IMR-90 (cell line): ENCODE measurements at regions not wholly inside any gene's neighbourhood (a gene's known extent, or its start where the extent isn't known, plus 50 kb on each side); places are given as distances from the start of the nearest gene placed in this dataset.
"Not testable (repeated sequence)": the region's sequence is repeated elsewhere in the genome, so short reads cannot be mapped to it uniquely, and the experiment has no call there.

Experiments
- ATAC-seq: fragments of 200-7000 bp; cut with Tn5 transposase; 2 replicates; pipeline ENCODE4 v1.9.1; 2020; ENCODE audit warnings: low read depth, mild to moderate bottlenecking, moderate library complexity
- BruUV-seq: library from RNA; stranded (reverse); fragments of 400-500 nt; replicated peaks from 2 replicates; lab custom pipeline; 2021; lab: Mats Ljungman, UMichigan
- CTCF ChIA-PET: fragments of 300-600 bp; formaldehyde crosslinking; extraction: SDS; loops from one replicate; lab custom pipeline; 2021; ENCODE audit warnings: antibody characterized with exemption; lab: Yijun Ruan, JAX
- POLR2A ChIA-PET: fragments of 300-600 bp; sonication (Branson Sonifier 250); formaldehyde crosslinking; loops from one replicate; lab custom pipeline; 2022; ENCODE audit warnings: antibody characterized with exemption; ENCODE audit not compliant: unreplicated experiment; lab: Charles Lee
- DNase-seq: peaks from one replicate; pipeline ENCODE4 v3.0.0; 2013
- H2AFZ ChIP-seq: replicated peaks from 2 replicates; pipeline ENCODE3; 2013; ENCODE audit warnings: low read length, mild to moderate bottlenecking; ENCODE audit not compliant: poor library complexity
- H2AK5ac ChIP-seq: 2 replicates; pipeline ENCODE4 v1.6.1; 2013; ENCODE audit warnings: low read depth, low read length, inconsistent platforms
- H2AK9ac ChIP-seq: replicated peaks from 2 replicates; pipeline ENCODE3; 2013; ENCODE audit warnings: mild to moderate bottlenecking, low read depth, low read length, moderate library complexity; ENCODE audit not compliant: poor library complexity
- H2BK120ac ChIP-seq: 2 replicates; pipeline ENCODE4 v1.6.1; 2013; ENCODE audit warnings: low read depth, low read length, inconsistent platforms
- H2BK15ac ChIP-seq: 3 replicates; pipeline ENCODE4 v1.6.1; 2013; ENCODE audit warnings: low read depth, low read length, inconsistent platforms
- H2BK20ac ChIP-seq: 2 replicates; pipeline ENCODE4 v1.6.1; 2013; ENCODE audit warnings: low read depth, mild to moderate bottlenecking, inconsistent platforms, low read length, moderate library complexity
- H2BK5ac ChIP-seq: 2 replicates; pipeline ENCODE4 v1.6.1; 2013; ENCODE audit warnings: mild to moderate bottlenecking, low read depth, low read length, inconsistent platforms; ENCODE audit not compliant: poor library complexity, severe bottlenecking
- H3K14ac ChIP-seq: replicated peaks from 2 replicates; pipeline ENCODE4 v1.6.1; 2013; ENCODE audit warnings: low read depth, low read length, inconsistent platforms
- H3K18ac ChIP-seq: 2 replicates; pipeline ENCODE4 v1.6.1; 2013; ENCODE audit warnings: low read depth, low read length, control low read depth
- H3K23ac ChIP-seq: 2 replicates; pipeline ENCODE4 v1.6.1; 2013; ENCODE audit warnings: low read depth, low read length, inconsistent platforms
- H3K27ac ChIP-seq: 2 replicates; pipeline ENCODE4 v1.5.1; 2013; ENCODE audit warnings: mild to moderate bottlenecking, control low read depth, low read length; ENCODE audit not compliant: insufficient read depth
- H3K27me3 ChIP-seq: 2 replicates; pipeline ENCODE4 v1.6.1; 2013; ENCODE audit warnings: low read length; ENCODE audit not compliant: control insufficient read depth, insufficient read depth
- H3K36me3 ChIP-seq: 2 replicates; pipeline ENCODE4 v1.6.1; 2013; ENCODE audit warnings: low read length, mixed read lengths; ENCODE audit not compliant: control insufficient read depth, insufficient read depth
- H3K4ac ChIP-seq: 2 replicates; pipeline ENCODE4 v1.6.1; 2013; ENCODE audit warnings: low read depth, low read length, inconsistent platforms
- H3K4me1 ChIP-seq: 2 replicates; pipeline ENCODE4 v1.6.1; 2013; ENCODE audit warnings: low read length, mixed read lengths; ENCODE audit not compliant: control insufficient read depth, insufficient read depth
- H3K4me2 ChIP-seq: 2 replicates; pipeline ENCODE4 v1.6.1; 2013; ENCODE audit warnings: low read depth, mild to moderate bottlenecking, control low read depth, low read length, moderate library complexity
- H3K4me3 ChIP-seq: 2 replicates; pipeline ENCODE4 v1.5.1; 2013; ENCODE audit warnings: low read depth, mild to moderate bottlenecking, control low read depth, low read length, moderate library complexity; ENCODE audit not compliant: insufficient read depth
- H3K56ac ChIP-seq: 2 replicates; pipeline ENCODE4 v1.6.1; 2013; ENCODE audit warnings: low read length, inconsistent platforms; ENCODE audit not compliant: insufficient read depth; ENCODE audit errors: extremely low read depth
- H3K79me1 ChIP-seq, 2 experiments: 2 replicates each; pipeline ENCODE4 v1.6.1; 2013; ENCODE audit warnings: low read length in 2 of 2, inconsistent platforms in 1 of 2, low read depth in 1 of 2
- H3K9ac ChIP-seq: 2 replicates; pipeline ENCODE4 v1.6.1; 2013; ENCODE audit warnings: low read depth, low read length, control low read depth
- H3K9me1 ChIP-seq: 2 replicates; pipeline ENCODE4 v1.6.1; 2013; ENCODE audit warnings: low read length, inconsistent platforms; ENCODE audit not compliant: insufficient read depth
- H3K9me3 ChIP-seq: 2 replicates; pipeline ENCODE4 v1.6.1; 2013; ENCODE audit warnings: low read length; ENCODE audit not compliant: control insufficient read depth, insufficient read depth
- H4K20me1 ChIP-seq: 2 replicates; pipeline ENCODE4 v1.6.1; 2013; ENCODE audit warnings: low read length, inconsistent platforms; ENCODE audit not compliant: insufficient read depth
- H4K5ac ChIP-seq: 2 replicates; pipeline ENCODE4 v1.6.1; 2013; ENCODE audit warnings: mild to moderate bottlenecking, low read depth, low read length, control low read depth
- H4K8ac ChIP-seq, 2 experiments: 2 replicates each; pipeline ENCODE4 v1.6.1; 2013; ENCODE audit warnings: low read depth in 2 of 2, low read length in 2 of 2, control low read depth in 1 of 2, inconsistent platforms in 1 of 2
- H4K91ac ChIP-seq: 2 replicates; pipeline ENCODE4 v1.6.1; 2013; ENCODE audit warnings: low read depth, low read length, inconsistent platforms; ENCODE audit not compliant: insufficient read depth
- dilution Hi-C: fragments of 300-500 bp; cut with HindIII; formaldehyde crosslinking; loops from one replicate; pipeline ENCODE4 v1.14.3; 2018; ENCODE audit warnings: low sequenced_read_pairs; ENCODE audit not compliant: unreplicated experiment
- in situ Hi-C: fragments of 300-500 bp; cut with MboI; formaldehyde crosslinking; loops from 3 replicates; pipeline ENCODE4 v1.14.3; 2019; ENCODE audit warnings: low sequenced_read_pairs, inconsistent platforms, mixed read lengths
- intact Hi-C: fragments of 100-400 bp; cut with micrococcal nuclease; formaldehyde crosslinking; loops from 2 replicates; pipeline ENCODE4 v1.10.0; 2022

DNA sequence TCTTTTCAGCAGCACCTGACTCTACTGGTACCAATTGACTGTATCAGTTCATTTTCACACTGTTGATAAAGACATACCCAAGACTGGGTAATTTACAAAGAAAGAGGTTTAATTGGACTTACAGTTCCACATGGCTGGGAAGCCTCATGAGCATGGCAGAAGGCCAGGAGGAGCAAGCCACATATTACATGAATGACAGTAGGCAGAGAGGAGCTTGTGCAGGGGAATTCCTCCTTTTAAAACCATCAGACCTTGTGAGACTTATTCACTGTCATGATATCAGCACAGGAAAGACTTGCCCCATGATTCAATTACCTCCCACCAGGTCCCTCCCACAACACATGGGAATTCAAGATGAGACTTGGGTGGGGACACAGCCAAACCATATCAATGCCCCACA, 458.8 kb downstream of the GRIA2 start:
- H3K14ac ChIP-seq, H3K56ac ChIP-seq, BruUV-seq, H3K9me3 ChIP-seq, H4K8ac ChIP-seq, intact Hi-C loops, dilution Hi-C loops, H3K4ac ChIP-seq, H3K9me1 ChIP-seq, ATAC-seq, H2BK15ac ChIP-seq, H2BK120ac ChIP-seq, H3K4me3 ChIP-seq, H2BK5ac ChIP-seq, H2AK5ac ChIP-seq, H3K36me3 ChIP-seq, H2AK9ac ChIP-seq, H3K4me2 ChIP-seq, H4K91ac ChIP-seq, H2BK20ac ChIP-seq, H3K9ac ChIP-seq, POLR2A ChIA-PET, H4K20me1 ChIP-seq, H4K5ac ChIP-seq, DNase-seq, H2AFZ ChIP-seq, H3K27me3 ChIP-seq, CTCF ChIA-PET, H3K23ac ChIP-seq, H3K79me1 ChIP-seq, H3K4me1 ChIP-seq, H3K27ac ChIP-seq, in situ Hi-C loops, H3K18ac ChIP-seq: not testable (repeated sequence)
